Middle frontal gyrus (tissue), 1 donor: ENCODE measurements at regions not wholly inside any gene's neighbourhood (a gene's known extent, or its start where the extent isn't known, plus 50 kb on each side); places are given as distances from the start of the nearest gene placed in this dataset.
"Not testable (repeated sequence)": the region's sequence is repeated elsewhere in the genome, so short reads cannot be mapped to it uniquely, and the experiment has no call there.

Experiments
- DNase-seq: peaks from one replicate; pipeline ENCODE4 v3.0.0-alpha.2; 2015; ENCODE audit warnings: low spot score; ENCODE audit errors: extremely low spot score

GRCh38 chr7:121745856-121746255 is 127.1 kb upstream of the PTPRZ1 start:
- DNase-seq: no peak

GRCh38 chr7:121744877-121745276 is 128.1 kb upstream of the PTPRZ1 start:
- DNase-seq: no peak

GRCh38 chr7:121744319-121744718 is 128.6 kb upstream of the PTPRZ1 start:
- no peak for DNase-seq

GRCh38 chr7:121741896-121742295 is 131.1 kb upstream of the PTPRZ1 start:
- no peak for DNase-seq

GRCh38 chr7:121739465-121739864 is 133.5 kb upstream of the PTPRZ1 start:
- DNase-seq: no peak

GRCh38 chr7:121730869-121731268 is 142.1 kb upstream of the PTPRZ1 start:
- no peak for DNase-seq

GRCh38 chr7:121714559-121715303 is 158.2 kb upstream of the PTPRZ1 start:
- no peak for DNase-seq

- DNase-seq: not testable (repeated sequence)
Observed at GRCh38 chr7:121712961-121713360, 160.0 kb upstream of the PTPRZ1 start.

- DNase-seq: no peak
Observed at GRCh38 chr7:121697731-121698316, 175.1 kb upstream of the PTPRZ1 start.

GRCh38 chr7:121696954-121697353 is 176.0 kb upstream of the PTPRZ1 start:
- DNase-seq: no peak

- DNase-seq: no peak
Observed at GRCh38 chr7:121689749-121690148, 183.2 kb upstream of the PTPRZ1 start.

- no peak for DNase-seq
Observed at GRCh38 chr7:121681700-121682099, 191.3 kb upstream of the PTPRZ1 start.

- DNase-seq: no peak
Observed at GRCh38 chr7:121676168-121676567, 196.8 kb upstream of the PTPRZ1 start.

GRCh38 chr7:121674455-121674854 is 198.5 kb upstream of the PTPRZ1 start:
- not testable (repeated sequence) for DNase-seq

- no peak for DNase-seq
Observed at GRCh38 chr7:121669144-121669543, 203.8 kb upstream of the PTPRZ1 start.

- DNase-seq: no peak
Observed at GRCh38 chr7:121666306-121666705, 206.7 kb upstream of the PTPRZ1 start.

- DNase-seq: no peak
Observed at GRCh38 chr7:121643320-121643719, 229.6 kb upstream of the PTPRZ1 start.

GRCh38 chr7:121639705-121640104 is 233.3 kb upstream of the PTPRZ1 start:
- no peak for DNase-seq

GRCh38 chr7:121638286-121638685 is 234.7 kb upstream of the PTPRZ1 start:
- DNase-seq: no peak

- DNase-seq: no peak
Observed at GRCh38 chr7:121634356-121634755, 238.2 kb upstream of the FAM3C start.

GRCh38 chr7:121633186-121633585 is 237.1 kb upstream of the FAM3C start:
- no peak for DNase-seq

- DNase-seq: no peak
Observed at GRCh38 chr7:121624958-121625357, 228.8 kb upstream of the FAM3C start.
